Keratinocyte (primary cell): ENCODE measurements at regions not wholly inside any gene's neighbourhood (a gene's known extent, or its start where the extent isn't known, plus 50 kb on each side); places are given as distances from the start of the nearest gene placed in this dataset.
A peak's percentile ranks its signal among the peaks of the same experiment; 100 is the strongest.

ENCODE experiments used
- CTCF ChIP-seq, 3 experiments: IDR thresholded peaks in 1 of 3; conservative IDR thresholded peaks in 1 of 3; optimal IDR thresholded peaks in 1 of 3; 2 replicates in 2 of 3; 3 replicates in 1 of 3; pipeline versions ENCODE3 to v1.5.1; 2011; ENCODE audit warnings: low read length in 3 of 3, mild to moderate bottlenecking in 3 of 3, moderate library complexity in 2 of 3, control low read depth in 1 of 3, inconsistent platforms in 1 of 3; ENCODE audit not compliant: insufficient read depth in 2 of 3; ENCODE audit errors: extremely low read depth in 1 of 3
- EZH2 ChIP-seq: IDR thresholded peaks from one replicate; pipeline ENCODE4 v1.6.1; 2012; ENCODE audit warnings: inconsistent platforms, mild to moderate bottlenecking, low read length, moderate library complexity

DNA sequence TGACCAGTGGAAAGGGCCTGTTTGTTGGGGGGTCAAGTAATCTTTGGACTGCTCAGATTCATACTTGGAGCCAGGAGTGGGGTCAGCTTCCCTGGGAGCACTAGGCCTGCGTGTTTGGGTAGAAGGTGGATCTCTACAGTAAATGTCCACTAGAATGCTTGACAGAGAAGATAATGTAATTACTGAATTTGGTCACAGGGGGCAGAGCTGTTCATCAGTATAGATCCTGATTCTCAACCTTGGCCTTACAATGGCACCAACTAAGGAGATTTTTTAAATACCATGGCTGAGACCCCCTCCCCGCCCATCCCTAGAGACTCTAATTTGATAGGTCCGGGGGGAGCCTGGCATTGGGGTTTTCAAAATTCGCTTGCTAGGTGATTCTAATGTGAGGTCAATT lies 217.5 kb upstream of the PLXNA2 start:
- TF ChIP-seq CTCF (optimal IDR thresholded peaks at IDR 0.05 in 1 of 3, IDR thresholded peaks at IDR 0.05 in 1 of 3, conservative IDR thresholded peaks at IDR 0.05 in 1 of 3; ENCODE audit: extremely low read depth in 1 of 3, insufficient read depth in 2 of 3, low read length in 3 of 3) (peak; percentile 12 to 43 (median 31)), EZH2 (no peak)
